ENCODE measurements at regions not wholly inside any gene's neighbourhood (a gene's known extent, or its start where the extent isn't known, plus 50 kb on each side); places are given as distances from the start of the nearest gene placed in this dataset.

- Histone ChIP-seq H3K36me3 (no peaks in the 10 kb centered on the region), H3K4me1 (no peaks in the 10 kb centered on the region), H3K9me3 (peaks cover 29% of the 10 kb centered on the region), H3K4me3 (no peak overlapping the region), H3K27me3 (no peaks in the 10 kb centered on the region), H3K27ac (no peak overlapping the region)
- ATAC-seq (no peak), DNase-seq (no peak)
- TF ChIP-seq, protein P1, sequence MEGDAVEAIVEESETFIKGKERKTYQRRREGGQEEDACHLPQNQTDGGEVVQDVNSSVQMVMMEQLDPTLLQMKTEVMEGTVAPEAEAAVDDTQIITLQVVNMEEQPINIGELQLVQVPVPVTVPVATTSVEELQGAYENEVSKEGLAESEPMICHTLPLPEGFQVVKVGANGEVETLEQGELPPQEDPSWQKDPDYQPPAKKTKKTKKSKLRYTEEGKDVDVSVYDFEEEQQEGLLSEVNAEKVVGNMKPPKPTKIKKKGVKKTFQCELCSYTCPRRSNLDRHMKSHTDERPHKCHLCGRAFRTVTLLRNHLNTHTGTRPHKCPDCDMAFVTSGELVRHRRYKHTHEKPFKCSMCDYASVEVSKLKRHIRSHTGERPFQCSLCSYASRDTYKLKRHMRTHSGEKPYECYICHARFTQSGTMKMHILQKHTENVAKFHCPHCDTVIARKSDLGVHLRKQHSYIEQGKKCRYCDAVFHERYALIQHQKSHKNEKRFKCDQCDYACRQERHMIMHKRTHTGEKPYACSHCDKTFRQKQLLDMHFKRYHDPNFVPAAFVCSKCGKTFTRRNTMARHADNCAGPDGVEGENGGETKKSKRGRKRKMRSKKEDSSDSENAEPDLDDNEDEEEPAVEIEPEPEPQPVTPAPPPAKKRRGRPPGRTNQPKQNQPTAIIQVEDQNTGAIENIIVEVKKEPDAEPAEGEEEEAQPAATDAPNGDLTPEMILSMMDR (IDR thresholded peaks at IDR 0.05): no peak
- intact Hi-C loops (cut with DNase I): no loop called here
Observed at GRCh38 chr19:27722625-27723024, 1490.3 kb downstream of the UQCRFS1 start.

DNA sequence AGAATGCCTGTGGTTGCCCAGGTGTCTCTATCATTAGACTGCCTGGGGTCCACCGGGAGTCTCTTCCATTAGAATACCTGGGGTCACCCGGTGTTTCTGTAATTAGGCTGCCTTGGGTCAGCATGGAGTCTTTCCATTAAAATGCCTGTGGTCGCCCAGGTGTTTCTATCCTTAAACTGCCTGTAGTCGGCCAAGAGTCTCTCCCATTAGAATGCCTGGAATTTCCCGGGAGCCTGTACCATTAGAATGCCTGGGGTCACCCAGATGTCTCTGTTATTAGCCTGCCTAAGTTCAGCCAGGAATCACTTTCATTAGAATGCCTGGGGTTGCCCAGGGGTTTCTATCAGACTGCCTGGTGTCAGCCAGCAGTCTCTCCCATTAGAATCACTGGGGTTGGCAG, 1492.8 kb downstream of the UQCRFS1 start:
- no peaks in the 10 kb centered on the region for H3K36me3 ChIP-seq
- H3K27ac ChIP-seq: no peak overlapping the region
- DNase-seq (no peak), ATAC-seq (no peak)
- H3K9me3 ChIP-seq: peaks cover 23% of the 10 kb centered on the region
- H3K4me3 ChIP-seq: no peak overlapping the region
- intact Hi-C loops (cut with DNase I): no loop called here
- no peaks in the 10 kb centered on the region for H3K27me3 ChIP-seq
- TF ChIP-seq, protein P1 (IDR thresholded peaks at IDR 0.05): no peak
- H3K4me1 ChIP-seq: no peaks in the 10 kb centered on the region

DNA sequence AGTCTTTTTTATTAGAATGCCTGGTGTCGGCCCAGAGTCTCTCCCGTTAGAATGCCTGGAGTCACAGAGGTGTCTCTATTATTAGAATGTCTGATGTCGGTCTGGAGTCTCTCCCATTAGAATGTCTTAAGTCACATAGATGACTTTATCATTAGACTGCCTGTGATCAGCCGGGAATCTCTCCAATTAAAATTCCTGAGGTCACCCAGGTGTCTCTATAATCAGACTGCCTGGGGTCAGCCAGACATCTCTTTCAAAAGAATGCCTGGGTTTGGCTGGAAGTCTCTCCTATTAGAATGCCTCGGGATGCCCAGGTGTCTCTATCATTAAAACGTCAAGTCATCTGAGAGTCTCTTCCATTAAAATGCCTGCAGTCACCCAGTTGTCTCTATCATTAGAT, 1493.9 kb downstream of the UQCRFS1 start:
- intact Hi-C loops (cut with DNase I): no loop called here
- ATAC-seq (no peak), DNase-seq (no peak)
- peaks cover 14% of the 10 kb centered on the region for H3K9me3 ChIP-seq
- no peaks in the 10 kb centered on the region for H3K36me3 ChIP-seq
- TF ChIP-seq, protein P1 (IDR thresholded peaks at IDR 0.05): no peak
- no peaks in the 10 kb centered on the region for H3K4me1 ChIP-seq
- no peak overlapping the region for H3K27ac ChIP-seq
- no peak overlapping the region for H3K4me3 ChIP-seq
- H3K27me3 ChIP-seq: no peaks in the 10 kb centered on the region

GRCh38 chr19:27718234-27718633, 1494.7 kb downstream of the UQCRFS1 start:
- H3K9me3 ChIP-seq: peaks cover 6% of the 10 kb centered on the region
- no peak overlapping the region for H3K27ac ChIP-seq
- TF ChIP-seq, protein P1 (IDR thresholded peaks at IDR 0.05): no peak
- intact Hi-C loops (cut with DNase I): no loop called here
- ATAC-seq (no peak), DNase-seq (no peak)
- no peak overlapping the region for H3K4me3 ChIP-seq
- H3K36me3 ChIP-seq: no peaks in the 10 kb centered on the region
- H3K4me1 ChIP-seq: no peaks in the 10 kb centered on the region
- no peaks in the 10 kb centered on the region for H3K27me3 ChIP-seq

GRCh38 chr19:27717825-27718224, 1495.1 kb downstream of the UQCRFS1 start:
- no peak for ATAC-seq

More at GRCh38 chr19:27717825-27718224, 1495.1 kb downstream of the UQCRFS1 start:
- Histone ChIP-seq H3K27ac (no peak overlapping the region), H3K36me3 (no peaks in the 10 kb centered on the region), H3K4me1 (no peaks in the 10 kb centered on the region), H3K4me3 (no peak overlapping the region), H3K9me3 (peaks cover 2% of the 10 kb centered on the region), H3K27me3 (no peaks in the 10 kb centered on the region)
- intact Hi-C loops (cut with DNase I): no loop called here
- DNase-seq: no peak
- TF ChIP-seq, protein P1 (IDR thresholded peaks at IDR 0.05): no peak

Data from upper lobe of right lung (tissue), 1 donor.